ENCODE measurements at regions not wholly inside any gene's neighbourhood (a gene's known extent, or its start where the extent isn't known, plus 50 kb on each side); places are given as distances from the start of the nearest gene placed in this dataset.

GRCh38 chr13:37392389-37392788, 206.2 kb downstream of the POSTN start:
- no peak for TF ChIP-seq CTCF (IDR thresholded peaks at IDR 0.05; ENCODE audit: low read length)
- no peak for TF ChIP-seq EZH2 (IDR thresholded peaks at IDR 0.05; ENCODE audit: borderline replicate concordance, low read length)
